ENCODE measurements at regions not wholly inside any gene's neighbourhood (a gene's known extent, or its start where the extent isn't known, plus 50 kb on each side); places are given as distances from the start of the nearest gene placed in this dataset.

DNA sequence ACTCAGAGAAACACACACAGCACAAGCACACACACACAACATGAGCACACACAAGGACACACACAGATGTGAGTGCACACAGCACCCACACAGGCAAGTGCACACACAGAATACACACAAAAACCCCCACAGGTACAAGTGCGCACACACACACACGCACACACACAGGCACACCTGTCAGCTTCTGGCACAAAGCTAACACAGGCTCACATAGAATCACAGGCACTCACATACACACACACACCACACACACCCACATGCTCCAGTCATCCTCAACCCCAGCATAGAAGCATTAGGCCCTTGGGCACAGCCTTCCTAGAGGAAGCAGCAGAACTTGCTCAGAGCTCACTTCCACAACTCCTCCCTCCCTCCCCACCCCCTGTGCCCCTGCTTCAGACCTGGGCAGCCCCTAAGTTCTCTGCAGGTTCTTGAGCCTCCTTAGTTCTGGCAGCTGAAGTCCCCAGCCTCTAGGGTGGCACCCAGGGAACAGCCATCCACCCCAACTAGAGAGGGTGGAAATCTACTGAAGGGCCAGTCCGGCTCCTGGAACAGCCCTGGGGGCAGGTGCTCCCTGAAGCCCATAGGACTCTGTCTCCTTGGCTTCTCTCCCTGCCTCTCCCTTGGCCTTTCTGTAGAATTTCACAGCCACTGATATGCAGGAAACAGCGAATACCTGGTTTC is 129.9 kb upstream of the VSTM2B start:
- no peak overlapping the region for H3K27ac Mint-ChIP-seq (ENCODE audit: unreplicated experiment)
- no peaks in the 10 kb centered on the region for H3K9me3 Mint-ChIP-seq (ENCODE audit: unreplicated experiment)
- no peak for DNase-seq (ENCODE audit: low spot score)
- H3K36me3 Mint-ChIP-seq (ENCODE audit: low read depth, unreplicated experiment), result peaks cover 4% of the 10 kb centered on the region
- H3K4me3 Mint-ChIP-seq (ENCODE audit: unreplicated experiment), result no peak overlapping the region
- peaks cover 10% of the 10 kb centered on the region for H3K27me3 Mint-ChIP-seq (ENCODE audit: unreplicated experiment)
- TF ChIP-seq, protein P1, sequence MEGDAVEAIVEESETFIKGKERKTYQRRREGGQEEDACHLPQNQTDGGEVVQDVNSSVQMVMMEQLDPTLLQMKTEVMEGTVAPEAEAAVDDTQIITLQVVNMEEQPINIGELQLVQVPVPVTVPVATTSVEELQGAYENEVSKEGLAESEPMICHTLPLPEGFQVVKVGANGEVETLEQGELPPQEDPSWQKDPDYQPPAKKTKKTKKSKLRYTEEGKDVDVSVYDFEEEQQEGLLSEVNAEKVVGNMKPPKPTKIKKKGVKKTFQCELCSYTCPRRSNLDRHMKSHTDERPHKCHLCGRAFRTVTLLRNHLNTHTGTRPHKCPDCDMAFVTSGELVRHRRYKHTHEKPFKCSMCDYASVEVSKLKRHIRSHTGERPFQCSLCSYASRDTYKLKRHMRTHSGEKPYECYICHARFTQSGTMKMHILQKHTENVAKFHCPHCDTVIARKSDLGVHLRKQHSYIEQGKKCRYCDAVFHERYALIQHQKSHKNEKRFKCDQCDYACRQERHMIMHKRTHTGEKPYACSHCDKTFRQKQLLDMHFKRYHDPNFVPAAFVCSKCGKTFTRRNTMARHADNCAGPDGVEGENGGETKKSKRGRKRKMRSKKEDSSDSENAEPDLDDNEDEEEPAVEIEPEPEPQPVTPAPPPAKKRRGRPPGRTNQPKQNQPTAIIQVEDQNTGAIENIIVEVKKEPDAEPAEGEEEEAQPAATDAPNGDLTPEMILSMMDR (IDR thresholded peaks at IDR 0.05; ENCODE audit: unreplicated experiment), result no peak
- peaks cover 6% of the 10 kb centered on the region for H3K4me1 Mint-ChIP-seq (ENCODE audit: unreplicated experiment)

DNA sequence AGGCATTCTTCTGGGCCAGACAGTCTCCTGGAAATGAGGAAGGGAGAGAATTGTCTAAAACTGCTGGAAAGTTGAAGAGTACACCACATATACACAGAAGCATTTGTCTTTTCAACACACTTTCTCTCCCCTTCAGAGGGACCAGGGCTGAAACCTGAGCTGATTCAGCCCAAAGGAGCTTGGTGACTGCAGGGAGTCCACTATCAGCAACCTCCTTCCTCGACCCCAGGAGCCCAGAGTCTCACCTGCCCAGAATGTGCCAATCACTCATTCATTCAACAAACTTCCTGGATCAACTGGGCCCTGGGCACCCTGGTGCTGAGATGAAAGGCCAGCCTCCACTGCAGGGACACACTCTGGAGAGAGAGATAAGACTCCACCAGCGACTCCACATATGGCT is 128.9 kb upstream of the VSTM2B start:
- peaks cover 6% of the 10 kb centered on the region for H3K4me1 Mint-ChIP-seq (ENCODE audit: unreplicated experiment)
- H3K36me3 Mint-ChIP-seq (ENCODE audit: low read depth, unreplicated experiment), result no peaks in the 10 kb centered on the region
- no peak overlapping the region for H3K27ac Mint-ChIP-seq (ENCODE audit: unreplicated experiment)
- H3K4me3 Mint-ChIP-seq (ENCODE audit: unreplicated experiment), result no peak overlapping the region
- peaks cover 12% of the 10 kb centered on the region for H3K27me3 Mint-ChIP-seq (ENCODE audit: unreplicated experiment)
- no peaks in the 10 kb centered on the region for H3K9me3 Mint-ChIP-seq (ENCODE audit: unreplicated experiment)
- DNase-seq (ENCODE audit: low spot score), result no peak
- TF ChIP-seq, protein P1 (IDR thresholded peaks at IDR 0.05; ENCODE audit: unreplicated experiment), result no peak

DNA sequence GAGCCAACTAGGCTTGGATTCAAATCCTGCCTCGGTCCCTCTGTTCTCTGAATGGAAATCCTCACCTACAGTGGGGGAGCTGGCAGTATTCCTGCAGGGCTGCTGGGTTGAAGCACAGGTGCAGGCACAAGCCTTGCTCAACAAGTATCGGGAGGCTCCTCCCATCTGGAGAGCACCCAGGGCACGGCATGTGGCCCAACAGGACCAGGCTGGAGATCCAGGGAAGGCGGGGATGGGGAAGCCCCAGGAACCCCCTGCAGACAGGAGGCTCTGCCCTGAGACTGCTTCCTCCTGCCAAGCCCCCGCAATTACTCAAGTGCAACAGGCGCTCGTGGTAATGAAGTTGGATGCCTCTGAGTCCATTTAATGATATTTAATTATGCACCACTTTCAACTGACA is 128.0 kb upstream of the VSTM2B start:
- Mint-ChIP-seq H3K27ac (ENCODE audit: unreplicated experiment) (no peak overlapping the region), H3K27me3 (ENCODE audit: unreplicated experiment) (peaks cover 18% of the 10 kb centered on the region), H3K9me3 (ENCODE audit: unreplicated experiment) (no peaks in the 10 kb centered on the region), H3K4me1 (ENCODE audit: unreplicated experiment) (peaks cover 6% of the 10 kb centered on the region), H3K36me3 (ENCODE audit: low read depth, unreplicated experiment) (no peaks in the 10 kb centered on the region), H3K4me3 (ENCODE audit: unreplicated experiment) (no peak overlapping the region)
- no peak for DNase-seq (ENCODE audit: low spot score)
- TF ChIP-seq, protein P1 (IDR thresholded peaks at IDR 0.05; ENCODE audit: unreplicated experiment), result no peak

DNA sequence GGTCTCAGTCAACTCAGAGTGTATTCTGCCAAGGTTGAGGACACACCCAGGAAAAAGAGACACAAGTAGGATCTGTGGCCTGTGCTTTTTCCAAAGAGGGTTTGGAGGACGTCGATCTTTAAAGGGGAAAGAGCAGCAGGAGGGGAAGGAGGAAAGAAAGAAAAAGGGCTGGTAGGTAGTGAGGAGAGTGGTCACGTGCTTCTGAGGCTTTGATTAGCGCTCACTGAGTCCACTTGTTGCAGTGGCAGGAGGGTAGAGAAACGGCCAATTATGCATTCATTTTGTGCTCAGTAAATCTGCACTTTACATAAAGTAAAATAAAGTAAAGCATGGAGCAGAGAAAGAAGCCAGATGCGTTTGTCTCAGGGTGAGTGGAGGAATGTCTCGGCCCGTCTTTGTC is 126.0 kb upstream of the VSTM2B start:
- Mint-ChIP-seq H3K4me3 (ENCODE audit: unreplicated experiment) (no peak overlapping the region), H3K27ac (ENCODE audit: unreplicated experiment) (peak overlapping the region; percentile 6), H3K4me1 (ENCODE audit: unreplicated experiment) (peaks cover 4% of the 10 kb centered on the region), H3K9me3 (ENCODE audit: unreplicated experiment) (no peaks in the 10 kb centered on the region), H3K27me3 (ENCODE audit: unreplicated experiment) (peaks cover 18% of the 10 kb centered on the region), H3K36me3 (ENCODE audit: low read depth, unreplicated experiment) (no peaks in the 10 kb centered on the region)
- no peak for DNase-seq (ENCODE audit: low spot score)
- TF ChIP-seq, protein P1 (IDR thresholded peaks at IDR 0.05; ENCODE audit: unreplicated experiment), result no peak

DNA sequence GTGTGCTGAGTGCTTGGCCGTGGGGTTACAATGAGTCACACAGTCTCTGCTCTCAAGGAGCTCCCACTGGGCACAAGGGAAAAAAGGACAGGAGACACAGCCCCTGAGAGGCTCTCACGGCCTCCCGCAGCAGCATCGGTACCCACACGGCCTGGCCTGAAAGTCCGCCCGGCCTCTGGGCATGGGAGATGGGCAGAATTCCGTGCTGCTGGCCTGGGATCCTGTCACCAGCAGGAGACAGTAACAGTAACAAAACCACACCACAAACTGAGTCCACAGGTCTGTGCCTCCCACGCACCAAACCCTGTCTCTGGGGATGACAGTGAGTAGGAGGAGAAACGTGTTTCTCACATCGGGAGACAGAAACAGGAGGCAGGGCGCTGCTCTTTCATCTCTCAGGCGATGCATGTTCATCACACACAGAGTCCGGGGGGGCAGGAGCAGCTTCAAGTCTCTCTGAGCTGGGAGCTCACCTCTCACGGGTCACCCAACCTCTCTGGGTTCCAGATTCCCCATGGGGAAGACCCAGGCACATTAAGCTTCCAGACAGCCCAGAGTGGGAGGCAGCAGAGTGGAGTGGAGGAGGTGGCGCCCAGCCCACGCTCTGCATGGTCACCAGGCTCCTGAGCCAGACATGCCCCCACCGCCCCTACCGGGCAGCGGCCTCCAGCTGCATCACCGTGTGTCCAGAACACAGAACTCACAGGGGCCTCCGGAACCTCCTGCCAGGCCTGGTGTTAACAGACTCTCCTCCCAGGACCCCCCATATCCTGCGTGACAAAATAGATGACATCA is 124.7 kb upstream of the VSTM2B start:
- peaks cover 4% of the 10 kb centered on the region for H3K4me1 Mint-ChIP-seq (ENCODE audit: unreplicated experiment)
- H3K4me3 Mint-ChIP-seq (ENCODE audit: unreplicated experiment), result no peak overlapping the region
- no peak for DNase-seq (ENCODE audit: low spot score)
- TF ChIP-seq, protein P1 (IDR thresholded peaks at IDR 0.05; ENCODE audit: unreplicated experiment), result no peak
- H3K9me3 Mint-ChIP-seq (ENCODE audit: unreplicated experiment), result no peaks in the 10 kb centered on the region
- H3K27me3 Mint-ChIP-seq (ENCODE audit: unreplicated experiment), result peaks cover 19% of the 10 kb centered on the region
- H3K27ac Mint-ChIP-seq (ENCODE audit: unreplicated experiment), result no peak overlapping the region
- H3K36me3 Mint-ChIP-seq (ENCODE audit: low read depth, unreplicated experiment), result no peaks in the 10 kb centered on the region

Measured in endothelial cell (in vitro differentiated cells).